ENCODE measurements at regions not wholly inside any gene's neighbourhood (a gene's known extent, or its start where the extent isn't known, plus 50 kb on each side); places are given as distances from the start of the nearest gene placed in this dataset.
"Not testable (repeated sequence)": the region's sequence is repeated elsewhere in the genome, so short reads cannot be mapped to it uniquely, and the experiment has no call there.

- intact Hi-C loops (cut with DNase I), result loop anchor here in 1 of 2 donors (5.0 kb wide), 1 partner anchor 269 kb away; no protein-coding TSS in a partner anchor
- no peaks in the 10 kb centered on the region for H3K27me3 ChIP-seq (ENCODE audit: insufficient read depth in 3 of 3, low read length in 2 of 3)
- H3K4me1 ChIP-seq, result no peaks in the 10 kb centered on the region
- no peak overlapping the region for H3K27ac ChIP-seq
- H3K9me3 ChIP-seq, result no peaks in the 10 kb centered on the region
- TF ChIP-seq, protein P1, sequence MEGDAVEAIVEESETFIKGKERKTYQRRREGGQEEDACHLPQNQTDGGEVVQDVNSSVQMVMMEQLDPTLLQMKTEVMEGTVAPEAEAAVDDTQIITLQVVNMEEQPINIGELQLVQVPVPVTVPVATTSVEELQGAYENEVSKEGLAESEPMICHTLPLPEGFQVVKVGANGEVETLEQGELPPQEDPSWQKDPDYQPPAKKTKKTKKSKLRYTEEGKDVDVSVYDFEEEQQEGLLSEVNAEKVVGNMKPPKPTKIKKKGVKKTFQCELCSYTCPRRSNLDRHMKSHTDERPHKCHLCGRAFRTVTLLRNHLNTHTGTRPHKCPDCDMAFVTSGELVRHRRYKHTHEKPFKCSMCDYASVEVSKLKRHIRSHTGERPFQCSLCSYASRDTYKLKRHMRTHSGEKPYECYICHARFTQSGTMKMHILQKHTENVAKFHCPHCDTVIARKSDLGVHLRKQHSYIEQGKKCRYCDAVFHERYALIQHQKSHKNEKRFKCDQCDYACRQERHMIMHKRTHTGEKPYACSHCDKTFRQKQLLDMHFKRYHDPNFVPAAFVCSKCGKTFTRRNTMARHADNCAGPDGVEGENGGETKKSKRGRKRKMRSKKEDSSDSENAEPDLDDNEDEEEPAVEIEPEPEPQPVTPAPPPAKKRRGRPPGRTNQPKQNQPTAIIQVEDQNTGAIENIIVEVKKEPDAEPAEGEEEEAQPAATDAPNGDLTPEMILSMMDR (IDR thresholded peaks at IDR 0.05), result no peak
- no peaks in the 10 kb centered on the region for H3K36me3 ChIP-seq (ENCODE audit: insufficient read depth in 1 of 2, low read depth in 1 of 2)
- no peak overlapping the region for H3K4me3 ChIP-seq
- no peak for ATAC-seq
- 68 to 91% (median 85%) methylated on average over 2 of the region's 2 CpGs for WGBS, 3 donors
- no peak for DNase-seq
Measured at GRCh38 chr13:82058364-82058763, 1717.4 kb upstream of the SPRY2 start.

DNA sequence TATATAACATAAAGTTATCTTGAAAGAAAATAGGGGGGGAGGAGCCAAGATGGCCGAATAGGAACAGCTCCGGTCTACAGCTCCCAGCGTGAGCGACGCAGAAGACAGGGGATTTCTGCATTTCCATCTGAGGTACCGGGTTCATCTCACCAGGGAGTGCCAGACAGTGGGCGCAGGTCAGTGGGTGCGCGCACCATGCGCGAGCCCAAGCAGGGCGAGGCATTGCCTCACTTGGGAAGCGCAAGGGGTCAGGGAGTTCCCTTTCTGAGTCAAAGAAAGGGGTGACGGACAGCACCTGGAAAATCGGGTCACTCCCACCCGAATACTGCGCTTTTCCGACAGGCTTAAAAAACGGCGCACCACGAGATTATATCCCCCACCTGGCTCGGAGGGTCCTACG lies 1704.4 kb upstream of the SPRY2 start:
- ATAC-seq; intact Hi-C loops (cut with DNase I); H3K4me1 ChIP-seq; H3K27me3 ChIP-seq (ENCODE audit: insufficient read depth in 3 of 3, low read length in 2 of 3); H3K27ac ChIP-seq; DNase-seq; H3K9me3 ChIP-seq; H3K4me3 ChIP-seq; H3K36me3 ChIP-seq (ENCODE audit: insufficient read depth in 1 of 2, low read depth in 1 of 2): not testable (repeated sequence)
- 93 to 95% (median 93%) methylated on average over 17 to 22 of the region's 23 CpGs for WGBS, 3 donors

- no peak overlapping the region for H3K4me3 ChIP-seq
- WGBS, 3 donors, result 76 to 88% (median 87%) methylated on average over 1 of the region's 1 CpG
- no peaks in the 10 kb centered on the region for H3K36me3 ChIP-seq (ENCODE audit: insufficient read depth in 1 of 2, low read depth in 1 of 2)
- ATAC-seq (no peak), DNase-seq (no peak)
- H3K9me3 ChIP-seq, result no peaks in the 10 kb centered on the region
- TF ChIP-seq, protein P1 (IDR thresholded peaks at IDR 0.05), result no peak
- H3K27ac ChIP-seq, result no peak overlapping the region
- H3K4me1 ChIP-seq, result no peaks in the 10 kb centered on the region
- H3K27me3 ChIP-seq (ENCODE audit: insufficient read depth in 3 of 3, low read length in 2 of 3), result no peaks in the 10 kb centered on the region
- intact Hi-C loops (cut with DNase I), result no loop called here
Measured at GRCh38 chr13:82036602-82037001, 1695.7 kb upstream of the SPRY2 start.

DNA sequence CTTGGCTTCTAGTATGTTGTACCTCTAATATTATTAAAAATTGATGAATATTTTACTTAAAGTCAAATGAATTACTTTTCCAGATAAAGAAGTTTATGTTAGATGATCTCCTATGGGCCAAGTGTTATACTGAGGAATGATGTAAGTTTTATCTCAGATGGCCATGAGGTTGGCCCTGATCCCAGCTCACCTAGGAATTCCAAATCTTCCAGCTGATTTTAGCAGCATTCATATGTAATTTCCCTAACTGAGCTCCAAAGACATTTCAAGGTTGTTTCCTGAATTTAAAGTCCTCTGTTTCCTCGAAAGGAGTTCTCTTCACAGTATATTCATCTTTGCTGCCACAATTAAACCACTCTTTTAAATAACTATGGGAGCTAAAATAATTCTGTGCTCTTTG lies 1670.4 kb upstream of the SPRY2 start:
- ATAC-seq (no peak), DNase-seq (no peak)
- Histone ChIP-seq H3K4me1 (no peaks in the 10 kb centered on the region), H3K9me3 (no peaks in the 10 kb centered on the region), H3K27me3 (ENCODE audit: insufficient read depth in 3 of 3, low read length in 2 of 3) (no peaks in the 10 kb centered on the region), H3K27ac (no peak overlapping the region), H3K4me3 (no peak overlapping the region), H3K36me3 (ENCODE audit: insufficient read depth in 1 of 2, low read depth in 1 of 2) (no peaks in the 10 kb centered on the region)
- intact Hi-C loops (cut with DNase I), result no loop called here
- TF ChIP-seq, protein P1 (IDR thresholded peaks at IDR 0.05), result no peak
- 28 to 35% (median 33%) methylated on average over 1 of the region's 1 CpG for WGBS, 3 donors

- Histone ChIP-seq H3K27me3 (ENCODE audit: insufficient read depth in 3 of 3, low read length in 2 of 3) (no peaks in the 10 kb centered on the region), H3K4me3 (no peak overlapping the region), H3K9me3 (no peaks in the 10 kb centered on the region), H3K27ac (no peak overlapping the region), H3K4me1 (no peaks in the 10 kb centered on the region), H3K36me3 (ENCODE audit: insufficient read depth in 1 of 2, low read depth in 1 of 2) (no peaks in the 10 kb centered on the region)
- DNase-seq, result no peak
- TF ChIP-seq, protein P1 (IDR thresholded peaks at IDR 0.05), result no peak
- intact Hi-C loops (cut with DNase I), result no loop called here
- no peak for ATAC-seq
- WGBS, 3 donors, result 62 to 73% (median 69%) methylated on average over 2 of the region's 2 CpGs
Measured at GRCh38 chr13:82010780-82011179, 1669.9 kb upstream of the SPRY2 start.
